ENCODE measurements at regions not wholly inside any gene's neighbourhood (a gene's known extent, or its start where the extent isn't known, plus 50 kb on each side); places are given as distances from the start of the nearest gene placed in this dataset.

- TF ChIP-seq CTCF (conservative IDR thresholded peaks at IDR 0.05 in 1 of 2, IDR thresholded peaks at IDR 0.05 in 1 of 2; ENCODE audit: low read depth in 1 of 2, low read length in 2 of 2) (no peak), EZH2 (IDR thresholded peaks at IDR 0.05; ENCODE audit: low read length, missing control alignments) (no peak)
Observed at GRCh38 chr5:71907608-71908145, 188.6 kb downstream of the CARTPT start.
